Keratinocyte (primary cell): ENCODE measurements at regions not wholly inside any gene's neighbourhood (a gene's known extent, or its start where the extent isn't known, plus 50 kb on each side); places are given as distances from the start of the nearest gene placed in this dataset.

Source experiments
- CTCF ChIP-seq, 3 experiments: IDR thresholded peaks in 1 of 3; conservative IDR thresholded peaks in 1 of 3; optimal IDR thresholded peaks in 1 of 3; 2 replicates in 2 of 3; 3 replicates in 1 of 3; pipeline versions ENCODE3 to v1.5.1; 2011; ENCODE audit warnings: low read length in 3 of 3, mild to moderate bottlenecking in 3 of 3, moderate library complexity in 2 of 3, control low read depth in 1 of 3, inconsistent platforms in 1 of 3; ENCODE audit not compliant: insufficient read depth in 2 of 3; ENCODE audit errors: extremely low read depth in 1 of 3
- EZH2 ChIP-seq: IDR thresholded peaks from one replicate; pipeline ENCODE4 v1.6.1; 2012; ENCODE audit warnings: inconsistent platforms, mild to moderate bottlenecking, low read length, moderate library complexity

GRCh38 chr1:82722608-82723007 lies 921.9 kb downstream of the ADGRL2 start:
- no peak for TF ChIP-seq CTCF (optimal IDR thresholded peaks at IDR 0.05 in 1 of 3, IDR thresholded peaks at IDR 0.05 in 1 of 3, conservative IDR thresholded peaks at IDR 0.05 in 1 of 3; ENCODE audit: extremely low read depth in 1 of 3, insufficient read depth in 2 of 3, low read length in 3 of 3)
- TF ChIP-seq EZH2, result no peak
